ENCODE measurements at regions not wholly inside any gene's neighbourhood (a gene's known extent, or its start where the extent isn't known, plus 50 kb on each side); places are given as distances from the start of the nearest gene placed in this dataset.
"Not testable (repeated sequence)": the region's sequence is repeated elsewhere in the genome, so short reads cannot be mapped to it uniquely, and the experiment has no call there.

DNA sequence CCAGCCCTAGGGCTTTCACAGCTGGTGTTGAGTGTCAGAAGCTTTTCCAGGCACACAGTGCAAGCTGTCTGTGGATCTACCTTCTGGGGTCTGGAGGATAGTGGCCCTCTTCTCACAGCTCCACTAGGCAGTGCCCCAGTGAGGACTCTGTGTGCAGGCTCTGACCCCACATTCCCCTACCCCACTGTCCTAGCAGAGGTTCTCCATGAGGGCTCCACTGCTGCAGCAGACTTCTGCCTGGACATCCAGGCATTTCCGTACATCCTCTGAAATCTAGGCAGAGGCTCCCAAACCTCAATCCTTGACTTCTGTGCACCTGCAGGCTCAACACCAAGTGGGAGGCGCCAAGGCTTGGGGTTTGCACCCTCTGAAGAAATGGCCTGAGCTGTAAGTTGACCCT lies 284.5 kb downstream of the MDFIC start:
- not testable (repeated sequence) for TF ChIP-seq ZFP3, ISL1 (CRISPR knock-in tag; IDR thresholded peaks at IDR 0.05)
- TF ChIP-seq, protein P1, sequence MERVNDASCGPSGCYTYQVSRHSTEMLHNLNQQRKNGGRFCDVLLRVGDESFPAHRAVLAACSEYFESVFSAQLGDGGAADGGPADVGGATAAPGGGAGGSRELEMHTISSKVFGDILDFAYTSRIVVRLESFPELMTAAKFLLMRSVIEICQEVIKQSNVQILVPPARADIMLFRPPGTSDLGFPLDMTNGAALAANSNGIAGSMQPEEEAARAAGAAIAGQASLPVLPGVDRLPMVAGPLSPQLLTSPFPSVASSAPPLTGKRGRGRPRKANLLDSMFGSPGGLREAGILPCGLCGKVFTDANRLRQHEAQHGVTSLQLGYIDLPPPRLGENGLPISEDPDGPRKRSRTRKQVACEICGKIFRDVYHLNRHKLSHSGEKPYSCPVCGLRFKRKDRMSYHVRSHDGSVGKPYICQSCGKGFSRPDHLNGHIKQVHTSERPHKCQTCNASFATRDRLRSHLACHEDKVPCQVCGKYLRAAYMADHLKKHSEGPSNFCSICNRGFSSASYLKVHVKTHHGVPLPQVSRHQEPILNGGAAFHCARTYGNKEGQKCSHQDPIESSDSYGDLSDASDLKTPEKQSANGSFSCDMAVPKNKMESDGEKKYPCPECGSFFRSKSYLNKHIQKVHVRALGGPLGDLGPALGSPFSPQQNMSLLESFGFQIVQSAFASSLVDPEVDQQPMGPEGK (CRISPR knock-in tag; IDR thresholded peaks at IDR 0.05; ENCODE audit: borderline replicate concordance) = not testable (repeated sequence)

Measured in SK-N-SH treated with all-trans-retinoic acid at 6 μM for 48 hours (cell line).